ENCODE measurements at regions not wholly inside any gene's neighbourhood (a gene's known extent, or its start where the extent isn't known, plus 50 kb on each side); places are given as distances from the start of the nearest gene placed in this dataset.

DNA sequence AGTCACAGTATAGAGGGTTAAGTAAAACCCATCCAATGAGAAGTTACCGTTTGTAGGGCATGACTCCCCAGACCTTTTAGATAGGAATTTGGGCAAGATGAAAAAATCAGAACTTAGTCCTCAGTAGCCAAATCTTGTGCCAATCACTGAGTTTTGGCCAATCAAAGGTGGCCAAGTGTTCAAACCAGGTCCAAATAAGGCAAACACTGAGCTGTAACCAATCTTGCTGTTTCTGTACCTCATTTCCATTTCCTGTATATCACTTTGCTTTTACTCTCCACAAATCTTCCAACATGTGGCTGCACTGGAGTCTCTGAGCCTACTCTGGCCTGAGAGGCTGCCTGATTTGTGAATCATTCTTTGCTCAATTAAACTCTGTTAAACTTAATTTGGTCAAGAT is 81.8 kb upstream of the GPR6 start:
- no peak overlapping the region for H3K27ac Mint-ChIP-seq
- Histone ChIP-seq H3K36me3 (ENCODE audit: control insufficient read depth, insufficient read depth, low read length) (no peaks in the 10 kb centered on the region), H3K4me3 (ENCODE audit: low read length) (no peak overlapping the region), H3K9ac (ENCODE audit: extremely low read depth, low read length, poor library complexity, severe bottlenecking) (no peak overlapping the region), H3K27me3 (ENCODE audit: control insufficient read depth, insufficient read depth, low read length, poor library complexity, severe bottlenecking) (no peaks in the 10 kb centered on the region), H3K4me1 (ENCODE audit: control insufficient read depth, insufficient read depth, low read length) (peaks cover 3% of the 10 kb centered on the region), H3K9me3 (ENCODE audit: control insufficient read depth, low read length) (peaks cover 21% of the 10 kb centered on the region), H3K27ac (ENCODE audit: low read depth, low read length) (no peak overlapping the region)
- WGBS, 2 experiments (ENCODE audit: insufficient coverage in 1 of 2, insufficient read length in 1 of 2) = 85 to 87% methylated on average over 1 of the region's 1 CpG
- peaks cover 27% of the 10 kb centered on the region for H3K9me3 Mint-ChIP-seq
- TF ChIP-seq, protein P1, sequence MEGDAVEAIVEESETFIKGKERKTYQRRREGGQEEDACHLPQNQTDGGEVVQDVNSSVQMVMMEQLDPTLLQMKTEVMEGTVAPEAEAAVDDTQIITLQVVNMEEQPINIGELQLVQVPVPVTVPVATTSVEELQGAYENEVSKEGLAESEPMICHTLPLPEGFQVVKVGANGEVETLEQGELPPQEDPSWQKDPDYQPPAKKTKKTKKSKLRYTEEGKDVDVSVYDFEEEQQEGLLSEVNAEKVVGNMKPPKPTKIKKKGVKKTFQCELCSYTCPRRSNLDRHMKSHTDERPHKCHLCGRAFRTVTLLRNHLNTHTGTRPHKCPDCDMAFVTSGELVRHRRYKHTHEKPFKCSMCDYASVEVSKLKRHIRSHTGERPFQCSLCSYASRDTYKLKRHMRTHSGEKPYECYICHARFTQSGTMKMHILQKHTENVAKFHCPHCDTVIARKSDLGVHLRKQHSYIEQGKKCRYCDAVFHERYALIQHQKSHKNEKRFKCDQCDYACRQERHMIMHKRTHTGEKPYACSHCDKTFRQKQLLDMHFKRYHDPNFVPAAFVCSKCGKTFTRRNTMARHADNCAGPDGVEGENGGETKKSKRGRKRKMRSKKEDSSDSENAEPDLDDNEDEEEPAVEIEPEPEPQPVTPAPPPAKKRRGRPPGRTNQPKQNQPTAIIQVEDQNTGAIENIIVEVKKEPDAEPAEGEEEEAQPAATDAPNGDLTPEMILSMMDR (conservative IDR thresholded peaks at IDR 0.05) = no peak
- H3K27me3 Mint-ChIP-seq (ENCODE audit: insufficient read depth) = peaks cover 5% of the 10 kb centered on the region
- DNase-seq = no peak
- peaks cover 12% of the 10 kb centered on the region for H3K36me3 Mint-ChIP-seq (ENCODE audit: low read depth)
- peaks cover 18% of the 10 kb centered on the region for H3K4me1 Mint-ChIP-seq
- H3K4me3 Mint-ChIP-seq = no peak overlapping the region

DNA sequence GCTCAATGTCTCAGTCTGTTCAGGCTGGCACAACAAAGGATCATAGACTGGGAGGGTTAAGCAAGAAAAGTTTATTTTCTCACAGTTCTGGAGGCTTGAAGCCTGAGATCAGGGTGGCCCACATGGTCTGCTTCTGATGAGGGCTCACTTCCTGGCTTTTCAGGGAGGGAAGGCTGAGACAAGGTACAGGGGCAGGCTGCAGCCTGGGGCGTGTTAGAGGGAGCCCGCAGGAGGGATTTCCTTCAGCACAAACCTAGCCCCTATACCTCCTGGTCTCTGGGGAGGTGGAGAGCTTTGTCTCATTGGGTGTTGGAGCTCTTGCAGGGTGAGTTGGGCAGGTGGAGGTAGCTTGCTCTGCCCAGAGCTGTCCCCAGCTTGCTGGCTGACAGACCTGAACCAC is 81.1 kb upstream of the GPR6 start:
- peaks cover 2% of the 10 kb centered on the region for H3K27me3 Mint-ChIP-seq (ENCODE audit: insufficient read depth)
- Histone ChIP-seq H3K36me3 (ENCODE audit: control insufficient read depth, insufficient read depth, low read length) (no peaks in the 10 kb centered on the region), H3K9ac (ENCODE audit: extremely low read depth, low read length, poor library complexity, severe bottlenecking) (no peak overlapping the region), H3K27ac (ENCODE audit: low read depth, low read length) (no peak overlapping the region), H3K4me1 (ENCODE audit: control insufficient read depth, insufficient read depth, low read length) (peaks cover 3% of the 10 kb centered on the region), H3K27me3 (ENCODE audit: control insufficient read depth, insufficient read depth, low read length, poor library complexity, severe bottlenecking) (no peaks in the 10 kb centered on the region), H3K9me3 (ENCODE audit: control insufficient read depth, low read length) (peaks cover 21% of the 10 kb centered on the region), H3K4me3 (ENCODE audit: low read length) (no peak overlapping the region)
- no peak overlapping the region for H3K27ac Mint-ChIP-seq
- peaks cover 23% of the 10 kb centered on the region for H3K4me1 Mint-ChIP-seq
- DNase-seq = no peak
- peaks cover 27% of the 10 kb centered on the region for H3K9me3 Mint-ChIP-seq
- TF ChIP-seq, protein P1 (conservative IDR thresholded peaks at IDR 0.05) = no peak
- peaks cover 12% of the 10 kb centered on the region for H3K36me3 Mint-ChIP-seq (ENCODE audit: low read depth)
- WGBS, 2 experiments (ENCODE audit: insufficient coverage in 1 of 2, insufficient read length in 1 of 2) = 94% methylated on average over 2 of the region's 2 CpGs; no CpG with 5 or more reads in 1 of the 2 experiments
- no peak overlapping the region for H3K4me3 Mint-ChIP-seq

DNA sequence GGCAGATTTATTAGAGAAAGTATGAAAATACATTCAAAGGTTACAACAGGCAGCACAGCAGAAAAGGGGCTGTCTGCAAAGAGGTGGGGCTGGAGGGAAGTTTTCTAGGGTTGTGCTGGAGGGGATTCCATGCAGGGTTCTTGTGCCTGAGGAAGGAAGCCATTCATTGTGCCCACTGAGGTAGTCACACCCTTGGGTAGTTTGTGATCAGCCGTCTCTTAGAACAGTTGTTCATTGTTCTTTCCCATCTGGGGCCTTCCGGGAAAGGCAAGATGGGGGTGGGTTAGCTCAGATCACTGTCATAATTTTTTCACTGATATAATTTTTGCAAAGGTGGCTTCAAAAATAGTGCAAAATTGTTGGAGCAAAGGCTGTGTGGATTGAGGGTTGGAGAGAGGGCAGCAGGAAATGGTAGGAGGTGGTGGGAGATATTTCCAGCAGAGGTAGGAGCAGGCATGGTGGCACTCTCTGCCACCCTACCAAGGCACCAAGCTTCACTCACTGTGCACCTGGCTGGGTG is 80.5 kb upstream of the GPR6 start:
- no peaks in the 10 kb centered on the region for H3K27me3 ChIP-seq (ENCODE audit: control insufficient read depth, insufficient read depth, low read length, poor library complexity, severe bottlenecking)
- no peaks in the 10 kb centered on the region for H3K36me3 ChIP-seq (ENCODE audit: control insufficient read depth, insufficient read depth, low read length)
- peaks cover 3% of the 10 kb centered on the region for H3K4me1 ChIP-seq (ENCODE audit: control insufficient read depth, insufficient read depth, low read length)
- TF ChIP-seq, protein P1 (conservative IDR thresholded peaks at IDR 0.05) = no peak
- no peaks in the 10 kb centered on the region for H3K27me3 Mint-ChIP-seq (ENCODE audit: insufficient read depth)
- H3K27ac Mint-ChIP-seq = no peak overlapping the region
- H3K9me3 Mint-ChIP-seq = peaks cover 27% of the 10 kb centered on the region
- H3K4me3 ChIP-seq (ENCODE audit: low read length) = no peak overlapping the region
- peaks cover 12% of the 10 kb centered on the region for H3K36me3 Mint-ChIP-seq (ENCODE audit: low read depth)
- peaks cover 19% of the 10 kb centered on the region for H3K4me1 Mint-ChIP-seq
- peaks cover 21% of the 10 kb centered on the region for H3K9me3 ChIP-seq (ENCODE audit: control insufficient read depth, low read length)
- no peak overlapping the region for H3K27ac ChIP-seq (ENCODE audit: low read depth, low read length)
- WGBS, 2 experiments (ENCODE audit: insufficient coverage in 1 of 2, insufficient read length in 1 of 2) = 91 to 100% methylated on average over 1 to 2 of the region's 2 CpGs
- DNase-seq = no peak
- H3K9ac ChIP-seq (ENCODE audit: extremely low read depth, low read length, poor library complexity, severe bottlenecking) = no peak overlapping the region
- no peak overlapping the region for H3K4me3 Mint-ChIP-seq
